Type B pancreatic cell (in vitro differentiated cells): ENCODE measurements at regions not wholly inside any gene's neighbourhood (a gene's known extent, or its start where the extent isn't known, plus 50 kb on each side); places are given as distances from the start of the nearest gene placed in this dataset.

Experiments
- DNase-seq: peaks from one replicate; pipeline ENCODE4 v3.0.0; 2021; ENCODE audit warnings: mixed read lengths; ENCODE audit not compliant: unreplicated experiment; ENCODE audit errors: extremely low spot score
- H3K27ac Mint-ChIP-seq: 2 replicates; pipeline ENCODE4 v1.8.0; 2021; ENCODE audit warnings: mild to moderate bottlenecking, mixed read lengths
- H3K27me3 Mint-ChIP-seq: 2 replicates; pipeline ENCODE4 v1.8.0; 2021; ENCODE audit warnings: mixed read lengths
- H3K36me3 Mint-ChIP-seq: 2 replicates; pipeline ENCODE4 v1.8.0; 2021; ENCODE audit warnings: mixed read lengths
- H3K4me1 Mint-ChIP-seq: one replicate; pipeline ENCODE4 v1.8.0; 2021; ENCODE audit warnings: mixed read lengths; ENCODE audit not compliant: unreplicated experiment
- H3K4me3 Mint-ChIP-seq: 2 replicates; pipeline ENCODE4 v1.8.0; 2021; ENCODE audit warnings: mild to moderate bottlenecking, mixed read lengths
- H3K9me3 Mint-ChIP-seq: 2 replicates; pipeline ENCODE4 v1.8.0; 2021; ENCODE audit warnings: mixed read lengths
- CTCF ChIP-seq: fragments of 200-600 bp; sonication (generic); conservative IDR thresholded peaks from 2 replicates; pipeline ENCODE4 v1.5.0; 2021; ENCODE audit warnings: antibody characterized with exemption, mild to moderate bottlenecking

DNA sequence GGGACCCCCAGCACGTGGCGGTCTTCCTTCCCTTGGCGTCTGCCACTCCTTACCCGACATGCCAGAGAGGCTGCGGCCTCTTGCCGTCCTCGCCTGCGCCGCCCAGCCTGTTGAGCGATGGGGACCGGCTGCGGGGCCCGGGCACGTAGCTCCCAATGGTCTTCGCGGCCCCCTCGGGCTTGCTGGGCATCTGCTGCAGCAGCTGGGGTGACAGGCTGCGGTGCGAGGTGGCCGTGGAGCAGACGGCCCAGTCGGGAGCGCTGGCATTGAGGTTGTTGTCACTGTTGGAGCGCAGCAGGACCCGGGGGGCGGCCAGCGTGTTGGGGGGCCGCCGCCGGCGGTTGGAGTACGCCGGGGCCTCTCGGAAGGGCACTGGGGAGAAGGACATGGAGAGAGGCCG, 422.0 kb downstream of the CTTN start:
- TF ChIP-seq CTCF = no peak
- Mint-ChIP-seq H3K9me3 (no peaks in the 10 kb centered on the region), H3K4me1 (peaks cover 12% of the 10 kb centered on the region), H3K27ac (no peak overlapping the region), H3K36me3 (no peaks in the 10 kb centered on the region), H3K4me3 (no peak overlapping the region), H3K27me3 (peaks cover 12% of the 10 kb centered on the region)
- no peak for DNase-seq

- Mint-ChIP-seq H3K4me1 (peaks cover 13% of the 10 kb centered on the region), H3K27ac (no peak overlapping the region), H3K36me3 (no peaks in the 10 kb centered on the region), H3K27me3 (peaks cover 15% of the 10 kb centered on the region), H3K4me3 (no peak overlapping the region), H3K9me3 (no peaks in the 10 kb centered on the region)
- no peak for TF ChIP-seq CTCF
- no peak for DNase-seq
Observed at GRCh38 chr11:70820712-70821111, 422.4 kb downstream of the CTTN start.

DNA sequence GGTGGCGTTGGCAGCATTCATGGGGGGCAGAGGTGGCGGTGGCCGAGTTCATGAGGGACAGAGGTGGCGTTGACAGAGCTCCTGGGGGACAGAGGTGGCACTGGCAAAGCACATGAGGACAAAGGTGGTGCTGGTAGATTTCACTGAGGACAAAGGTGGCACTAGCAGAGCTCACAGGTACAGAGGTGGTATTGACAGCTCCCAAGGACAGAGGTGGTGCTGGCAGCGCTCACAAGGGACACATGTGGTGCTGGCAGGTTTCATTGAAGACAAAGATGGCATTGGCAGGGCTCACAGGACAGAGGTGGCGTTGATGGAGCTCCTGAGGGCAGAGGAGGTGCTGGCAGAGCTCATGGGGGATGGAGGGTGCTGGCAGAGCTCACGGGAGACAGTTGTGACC, 425.4 kb downstream of the CTTN start:
- no peak overlapping the region for H3K27ac Mint-ChIP-seq
- no peaks in the 10 kb centered on the region for H3K36me3 Mint-ChIP-seq
- H3K27me3 Mint-ChIP-seq = peaks cover 17% of the 10 kb centered on the region

DNA sequence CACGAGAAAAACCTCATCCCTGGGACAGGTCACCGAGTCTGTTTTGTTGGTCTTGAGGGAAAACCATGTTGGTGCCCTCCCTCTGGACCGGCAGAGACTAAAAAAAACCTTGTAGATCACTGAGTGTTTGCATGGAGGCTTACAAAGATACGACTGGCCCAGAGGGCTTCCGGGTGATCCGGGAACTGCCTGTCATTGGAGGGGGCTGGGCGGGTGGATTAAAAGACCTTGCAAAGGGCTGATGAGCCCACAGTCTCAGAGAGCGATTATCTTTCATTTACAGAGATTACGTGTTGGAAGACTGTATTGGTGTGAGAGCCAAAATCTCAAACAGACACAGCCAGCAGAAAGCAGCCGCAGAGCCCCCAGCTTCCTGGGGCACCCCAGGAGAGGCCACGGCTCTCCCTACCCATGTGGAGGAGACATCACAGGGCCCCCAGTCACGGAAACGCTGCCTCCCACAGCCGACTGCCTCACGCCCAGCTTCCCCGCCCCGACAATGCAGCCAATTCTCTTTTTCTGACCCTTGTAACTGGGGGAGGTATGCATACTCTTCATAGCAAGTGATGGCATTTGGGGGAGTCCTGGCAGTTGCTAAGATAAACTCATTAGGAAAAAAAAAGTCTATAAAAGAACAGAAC, 426.4 kb downstream of the CTTN start:
- H3K9me3 Mint-ChIP-seq = no peaks in the 10 kb centered on the region
- no peak overlapping the region for H3K27ac Mint-ChIP-seq
- no peak for TF ChIP-seq CTCF
- H3K36me3 Mint-ChIP-seq = no peaks in the 10 kb centered on the region
- H3K27me3 Mint-ChIP-seq = peaks cover 17% of the 10 kb centered on the region
- no peak overlapping the region for H3K4me3 Mint-ChIP-seq
- DNase-seq = no peak
- H3K4me1 Mint-ChIP-seq = peaks cover 28% of the 10 kb centered on the region

More for the DNA sequence above, 425.4 kb downstream of the CTTN start:
- DNase-seq = no peak
- Mint-ChIP-seq H3K4me3 (no peak overlapping the region), H3K9me3 (no peaks in the 10 kb centered on the region), H3K4me1 (peaks cover 28% of the 10 kb centered on the region)
- no peak for TF ChIP-seq CTCF

DNA sequence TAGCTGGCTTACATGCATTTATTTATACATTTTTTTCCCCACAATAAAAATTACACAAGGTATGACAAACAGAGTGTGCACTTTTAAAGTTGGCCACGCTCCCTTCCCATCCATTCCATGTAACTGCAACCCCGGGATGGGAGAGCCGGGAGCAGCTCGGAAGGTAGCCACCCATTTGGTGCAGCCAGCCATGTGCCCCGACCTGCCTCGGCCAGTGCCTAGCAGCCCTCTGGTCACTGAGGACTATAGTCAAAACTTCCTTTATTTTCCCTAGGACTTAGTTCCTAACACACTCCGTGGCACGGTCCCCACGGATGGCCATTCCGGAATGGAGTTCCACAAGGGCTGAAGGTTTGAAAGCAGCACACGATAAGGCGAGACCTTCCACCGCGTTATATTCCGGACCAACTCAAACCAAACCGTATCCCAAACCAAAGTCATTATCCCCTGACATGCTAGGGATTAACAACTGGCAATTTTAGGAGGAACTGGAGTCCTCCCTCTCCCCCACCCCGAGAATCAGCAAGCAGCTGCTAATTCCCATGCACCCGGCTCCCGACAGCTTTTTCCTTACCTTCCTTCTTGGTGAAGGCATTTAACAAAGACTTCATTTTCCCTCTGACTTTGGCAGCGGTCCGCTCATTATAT, 426.4 kb downstream of the SHANK2 start:
- peaks cover 28% of the 10 kb centered on the region for H3K4me1 Mint-ChIP-seq
- no peak for TF ChIP-seq CTCF
- no peaks in the 10 kb centered on the region for H3K36me3 Mint-ChIP-seq
- H3K9me3 Mint-ChIP-seq = no peaks in the 10 kb centered on the region
- no peak overlapping the region for H3K27ac Mint-ChIP-seq
- H3K27me3 Mint-ChIP-seq = peaks cover 17% of the 10 kb centered on the region
- DNase-seq = no peak
- no peak overlapping the region for H3K4me3 Mint-ChIP-seq
